ENCODE measurements at regions not wholly inside any gene's neighbourhood (a gene's known extent, or its start where the extent isn't known, plus 50 kb on each side); places are given as distances from the start of the nearest gene placed in this dataset.

GRCh38 chr18:70649683-70650082 lies 360.8 kb downstream of the SOCS6 start:
- no peak for TF ChIP-seq CTCF (IDR thresholded peaks at IDR 0.05; ENCODE audit: extremely low read depth, insufficient read depth, missing control alignments)
- no peak for DNase-seq (ENCODE audit: low spot score)
- in situ Hi-C loops (cut with MboI; ENCODE audit: low pct_unique_long_range_greater_than_20kb, low sequenced_read_pairs, unreplicated experiment) = no loop called here

GRCh38 chr18:70645971-70646370 lies 357.1 kb downstream of the SOCS6 start:
- in situ Hi-C loops (cut with MboI; ENCODE audit: low pct_unique_long_range_greater_than_20kb, low sequenced_read_pairs, unreplicated experiment) = no loop called here
- TF ChIP-seq CTCF (IDR thresholded peaks at IDR 0.05; ENCODE audit: extremely low read depth, insufficient read depth, missing control alignments) = no peak
- no peak for DNase-seq (ENCODE audit: low spot score)

GRCh38 chr18:70643812-70644211 lies 355.0 kb downstream of the SOCS6 start:
- TF ChIP-seq CTCF (IDR thresholded peaks at IDR 0.05; ENCODE audit: extremely low read depth, insufficient read depth, missing control alignments) = no peak
- in situ Hi-C loops (cut with MboI; ENCODE audit: low pct_unique_long_range_greater_than_20kb, low sequenced_read_pairs, unreplicated experiment) = no loop called here
- no peak for DNase-seq (ENCODE audit: low spot score)

DNA sequence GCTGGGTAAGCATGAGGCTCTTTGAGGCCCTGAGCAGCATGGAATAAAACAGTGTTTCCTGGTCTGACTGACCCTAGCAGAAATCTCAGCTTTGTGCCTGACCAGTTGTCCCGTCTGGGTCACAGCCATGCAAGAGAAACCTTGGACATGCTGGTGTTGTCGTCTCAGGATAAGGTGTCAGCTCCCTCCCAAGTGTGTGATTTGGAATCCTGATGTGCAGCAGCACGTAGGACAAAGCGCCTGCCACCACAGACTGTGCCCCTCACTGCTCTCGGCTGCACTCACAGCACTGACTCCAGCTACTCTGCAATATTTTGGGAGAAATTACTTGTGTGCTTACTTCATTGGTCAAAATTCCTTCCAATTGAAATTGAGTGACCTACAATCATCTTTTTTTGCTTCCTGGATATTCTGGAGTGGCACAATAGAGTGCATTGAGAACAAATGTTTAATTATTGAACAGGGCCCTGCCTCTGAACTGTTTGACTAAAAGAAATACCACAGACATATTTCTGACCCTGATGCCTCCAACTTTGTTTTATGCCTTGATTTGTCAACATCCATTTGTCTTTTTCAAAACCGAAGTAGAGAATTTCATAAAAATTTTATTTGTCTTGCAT lies 352.4 kb downstream of the SOCS6 start:
- TF ChIP-seq CTCF (IDR thresholded peaks at IDR 0.05; ENCODE audit: extremely low read depth, insufficient read depth, missing control alignments) = no peak
- in situ Hi-C loops (cut with MboI; ENCODE audit: low pct_unique_long_range_greater_than_20kb, low sequenced_read_pairs, unreplicated experiment) = no loop called here
- no peak for DNase-seq (ENCODE audit: low spot score)

- TF ChIP-seq CTCF (IDR thresholded peaks at IDR 0.05; ENCODE audit: extremely low read depth, insufficient read depth, missing control alignments) = no peak
- in situ Hi-C loops (cut with MboI; ENCODE audit: low pct_unique_long_range_greater_than_20kb, low sequenced_read_pairs, unreplicated experiment) = no loop called here
Observed at GRCh38 chr18:70640336-70640887, 351.6 kb downstream of the SOCS6 start.

DNA sequence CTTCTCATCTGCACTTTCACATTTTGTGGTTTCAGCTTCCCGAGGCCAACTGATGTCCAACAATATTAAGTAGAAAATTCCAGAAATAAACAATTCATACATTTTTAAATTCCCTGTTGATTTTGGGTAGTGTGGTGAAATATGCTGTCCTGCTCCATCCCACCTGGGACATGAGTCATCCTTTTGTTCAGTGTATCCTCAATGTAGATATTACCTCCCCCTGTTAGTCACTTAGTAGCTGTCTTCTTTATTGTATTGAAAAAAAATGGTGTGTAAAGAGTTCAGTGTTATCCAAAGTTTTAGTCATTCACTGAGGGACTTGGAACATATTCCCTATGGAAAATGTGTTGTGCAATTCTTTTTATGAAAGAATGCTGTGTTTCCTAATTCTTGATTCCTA lies 348.1 kb downstream of the SOCS6 start:
- DNase-seq (ENCODE audit: low spot score) = no peak
- in situ Hi-C loops (cut with MboI; ENCODE audit: low pct_unique_long_range_greater_than_20kb, low sequenced_read_pairs, unreplicated experiment) = no loop called here
- no peak for TF ChIP-seq CTCF (IDR thresholded peaks at IDR 0.05; ENCODE audit: extremely low read depth, insufficient read depth, missing control alignments)

More at GRCh38 chr18:70640336-70640887, 351.6 kb downstream of the SOCS6 start:
- DNase-seq (ENCODE audit: low spot score) = no peak
